Tibial nerve (tissue), 4 donors: ENCODE measurements at regions not wholly inside any gene's neighbourhood (a gene's known extent, or its start where the extent isn't known, plus 50 kb on each side); places are given as distances from the start of the nearest gene placed in this dataset.

Source experiments
- CTCF ChIP-seq, 5 experiments: fragments of 200-600 bp in 3 of 5; fragments of 450-650 bp in 2 of 5; sonication (generic) in 3 of 5; IDR thresholded peaks; one replicate each; pipeline ENCODE4 v1.5.1; 2016 to 2019; ENCODE audit warnings: antibody characterized with exemption in 5 of 5, mild to moderate bottlenecking in 3 of 5, moderate library complexity in 2 of 5
- EP300 ChIP-seq, 2 donors: sonication (generic); formaldehyde crosslinking; IDR thresholded peaks; one replicate each; pipeline ENCODE4 v1.6.1; 2017; ENCODE audit warnings: antibody characterized with exemption in 2 of 2, mild to moderate bottlenecking in 1 of 2
- POLR2A ChIP-seq, 2 donors: fragments of 450-650 bp; IDR thresholded peaks; one replicate each; pipeline ENCODE4 v1.6.1; 2017; ENCODE audit warnings: antibody characterized with exemption in 2 of 2, mild to moderate bottlenecking in 2 of 2, moderate library complexity in 2 of 2

- TF ChIP-seq POLR2A (IDR thresholded peaks at IDR 0.05) (no peak), CTCF (IDR thresholded peaks at IDR 0.05) (no peak), EP300 (IDR thresholded peaks at IDR 0.05) (no peak)
Measured at GRCh38 chr14:66312451-66312850, 173.7 kb upstream of the CCDC196 start.
